ENCODE measurements at regions not wholly inside any gene's neighbourhood (a gene's known extent, or its start where the extent isn't known, plus 50 kb on each side); places are given as distances from the start of the nearest gene placed in this dataset.
"Not testable (repeated sequence)": the region's sequence is repeated elsewhere in the genome, so short reads cannot be mapped to it uniquely, and the experiment has no call there.

- Mint-ChIP-seq H3K4me3 (ENCODE audit: unreplicated experiment) (no peak overlapping the region), H3K9me3 (ENCODE audit: unreplicated experiment) (no peaks in the 10 kb centered on the region), H3K27me3 (ENCODE audit: unreplicated experiment) (no peaks in the 10 kb centered on the region), H3K36me3 (ENCODE audit: low read depth, unreplicated experiment) (no peaks in the 10 kb centered on the region), H3K4me1 (ENCODE audit: unreplicated experiment) (no peaks in the 10 kb centered on the region), H3K27ac (ENCODE audit: unreplicated experiment) (no peak overlapping the region)
- TF ChIP-seq CTCF (IDR thresholded peaks at IDR 0.05; ENCODE audit: unreplicated experiment): no peak
- DNase-seq (ENCODE audit: low spot score): no peak
These were observed 162.2 kb upstream of the LHX8 start for GRCh38 chr1:74971982-74972381.

- DNase-seq (ENCODE audit: low spot score): no peak
- TF ChIP-seq CTCF (IDR thresholded peaks at IDR 0.05; ENCODE audit: unreplicated experiment): no peak
- no peak overlapping the region for H3K4me3 Mint-ChIP-seq (ENCODE audit: unreplicated experiment)
- no peak overlapping the region for H3K27ac Mint-ChIP-seq (ENCODE audit: unreplicated experiment)
- H3K4me1 Mint-ChIP-seq (ENCODE audit: unreplicated experiment): no peaks in the 10 kb centered on the region
- no peaks in the 10 kb centered on the region for H3K27me3 Mint-ChIP-seq (ENCODE audit: unreplicated experiment)
- no peaks in the 10 kb centered on the region for H3K36me3 Mint-ChIP-seq (ENCODE audit: low read depth, unreplicated experiment)
- H3K9me3 Mint-ChIP-seq (ENCODE audit: unreplicated experiment): no peaks in the 10 kb centered on the region
These were observed 157.7 kb upstream of the LHX8 start for GRCh38 chr1:74976491-74976890.

- H3K4me1 Mint-ChIP-seq (ENCODE audit: unreplicated experiment); H3K36me3 Mint-ChIP-seq (ENCODE audit: low read depth, unreplicated experiment); DNase-seq (ENCODE audit: low spot score); H3K9me3 Mint-ChIP-seq (ENCODE audit: unreplicated experiment); H3K4me3 Mint-ChIP-seq (ENCODE audit: unreplicated experiment); H3K27ac Mint-ChIP-seq (ENCODE audit: unreplicated experiment); H3K27me3 Mint-ChIP-seq (ENCODE audit: unreplicated experiment): not testable (repeated sequence)
These were observed 141.7 kb upstream of the LHX8 start for GRCh38 chr1:74992448-74992847.

- Mint-ChIP-seq H3K4me1 (ENCODE audit: unreplicated experiment) (no peaks in the 10 kb centered on the region), H3K27ac (ENCODE audit: unreplicated experiment) (no peak overlapping the region), H3K36me3 (ENCODE audit: low read depth, unreplicated experiment) (no peaks in the 10 kb centered on the region), H3K27me3 (ENCODE audit: unreplicated experiment) (no peaks in the 10 kb centered on the region), H3K9me3 (ENCODE audit: unreplicated experiment) (no peaks in the 10 kb centered on the region), H3K4me3 (ENCODE audit: unreplicated experiment) (no peak overlapping the region)
- TF ChIP-seq CTCF (IDR thresholded peaks at IDR 0.05; ENCODE audit: unreplicated experiment): no peak
- DNase-seq (ENCODE audit: low spot score): no peak
These were observed 138.4 kb upstream of the LHX8 start for GRCh38 chr1:74995821-74996220.

- Mint-ChIP-seq H3K4me3 (ENCODE audit: unreplicated experiment) (no peak overlapping the region), H3K36me3 (ENCODE audit: low read depth, unreplicated experiment) (no peaks in the 10 kb centered on the region), H3K27me3 (ENCODE audit: unreplicated experiment) (no peaks in the 10 kb centered on the region), H3K4me1 (ENCODE audit: unreplicated experiment) (no peaks in the 10 kb centered on the region), H3K27ac (ENCODE audit: unreplicated experiment) (no peak overlapping the region), H3K9me3 (ENCODE audit: unreplicated experiment) (no peaks in the 10 kb centered on the region)
- DNase-seq (ENCODE audit: low spot score): no peak
- TF ChIP-seq CTCF (IDR thresholded peaks at IDR 0.05; ENCODE audit: unreplicated experiment): no peak
These were observed 123.6 kb upstream of the LHX8 start for GRCh38 chr1:75010547-75010946.

- Mint-ChIP-seq H3K27me3 (ENCODE audit: unreplicated experiment) (no peaks in the 10 kb centered on the region), H3K27ac (ENCODE audit: unreplicated experiment) (no peak overlapping the region), H3K36me3 (ENCODE audit: low read depth, unreplicated experiment) (no peaks in the 10 kb centered on the region), H3K9me3 (ENCODE audit: unreplicated experiment) (no peaks in the 10 kb centered on the region), H3K4me3 (ENCODE audit: unreplicated experiment) (no peak overlapping the region), H3K4me1 (ENCODE audit: unreplicated experiment) (no peaks in the 10 kb centered on the region)
- no peak for DNase-seq (ENCODE audit: low spot score)
- no peak for TF ChIP-seq CTCF (IDR thresholded peaks at IDR 0.05; ENCODE audit: unreplicated experiment)
These were observed 119.9 kb upstream of the LHX8 start for GRCh38 chr1:75014250-75014649.

All from endothelial cell (in vitro differentiated cells).